ENCODE measurements at regions not wholly inside any gene's neighbourhood (a gene's known extent, or its start where the extent isn't known, plus 50 kb on each side); places are given as distances from the start of the nearest gene placed in this dataset.
A peak's percentile ranks its signal among the peaks of the same experiment; 100 is the strongest.

DNA sequence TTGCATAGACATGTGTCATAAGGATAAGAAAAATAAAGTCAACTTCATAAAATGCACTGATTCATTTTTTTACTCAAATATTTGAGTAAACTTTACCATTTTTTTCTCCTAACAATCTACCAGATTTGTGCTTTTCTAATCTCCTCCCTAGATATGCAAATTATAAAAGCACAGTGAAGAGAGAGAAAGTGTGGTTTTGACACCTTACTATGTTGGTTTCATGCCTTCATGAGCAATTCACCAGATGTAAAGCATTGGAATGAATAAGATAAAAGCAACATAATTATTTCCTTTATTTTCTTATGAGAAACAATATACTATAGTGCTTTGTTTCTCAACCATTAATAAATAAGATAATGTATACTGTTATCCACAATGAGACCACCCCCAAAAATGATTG, 432.5 kb upstream of the PCDH15 start:
- H3K9me3 ChIP-seq (replicated peaks; ENCODE audit: insufficient read depth, low read length), result no peaks in the 10 kb centered on the region
- H2AFZ ChIP-seq (ENCODE audit: low read length), result peak overlapping the region; percentile 52
- H3K4me1 ChIP-seq (ENCODE audit: low read length), result peaks cover 4% of the 10 kb centered on the region
- H3K4me2 ChIP-seq (ENCODE audit: low read depth, low read length), result peak overlapping the region; percentile 66; the same call in 1 of the 2 replicates
- H3K9me2 ChIP-seq (replicated peaks; ENCODE audit: insufficient read depth, low read length), result no peaks in the 10 kb centered on the region
- no peaks in the 10 kb centered on the region for H3K36me3 ChIP-seq (replicated peaks; ENCODE audit: insufficient read depth, low read length)
- no peaks in the 10 kb centered on the region for H3F3A ChIP-seq (ENCODE audit: insufficient read depth, low read length)
- TF ChIP-seq EZH2phosphoT487 (IDR thresholded peaks at IDR 0.05; ENCODE audit: low read length) (no peak), CTCF (IDR thresholded peaks at IDR 0.05; ENCODE audit: low read length) (no peak), EZH2 (optimal IDR thresholded peaks at IDR 0.05; ENCODE audit: low read depth, low read length) (no peak)
- peak overlapping the region; percentile 72 for H3K4me3 ChIP-seq (ENCODE audit: low read length)
- no peaks in the 10 kb centered on the region for H3K27me3 ChIP-seq (replicated peaks; ENCODE audit: insufficient read depth, low read length)
- peak; percentile 73 for DNase-seq
- H3K27ac ChIP-seq (ENCODE audit: low read length), result no peak overlapping the region
- H4K20me1 ChIP-seq (ENCODE audit: insufficient read depth, low read length), result no peaks in the 10 kb centered on the region
- H3K9ac ChIP-seq (ENCODE audit: low read length), result peak overlapping the region; percentile 23; the same call in 1 of the 2 replicates
- no peaks in the 10 kb centered on the region for H3K79me2 ChIP-seq (ENCODE audit: low read length)

DNA sequence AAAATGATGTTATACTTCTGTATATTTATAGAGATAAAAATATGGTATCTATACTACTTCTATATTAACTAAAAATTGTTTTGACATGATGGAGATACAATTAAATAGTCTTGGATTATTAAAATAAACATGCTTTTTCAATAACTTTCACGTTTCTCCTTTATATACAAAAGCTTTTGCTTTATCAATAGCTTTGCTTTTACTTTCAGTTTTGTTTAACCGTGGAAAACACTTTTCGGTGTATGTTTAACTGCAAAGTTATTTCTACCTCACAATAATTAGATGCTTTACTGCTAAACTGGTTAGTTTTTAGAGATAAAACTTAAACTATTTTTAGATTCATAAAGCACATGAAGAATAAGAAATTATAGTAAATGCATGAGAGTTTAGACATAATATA, 432.1 kb upstream of the PCDH15 start:
- H4K20me1 ChIP-seq (ENCODE audit: insufficient read depth, low read length), result no peaks in the 10 kb centered on the region
- peak overlapping the region; percentile 23; the same call in 1 of the 2 replicates for H3K9ac ChIP-seq (ENCODE audit: low read length)
- H3K27me3 ChIP-seq (replicated peaks; ENCODE audit: insufficient read depth, low read length), result no peaks in the 10 kb centered on the region
- peak overlapping the region; percentile 52 for H2AFZ ChIP-seq (ENCODE audit: low read length)
- no peaks in the 10 kb centered on the region for H3K79me2 ChIP-seq (ENCODE audit: low read length)
- H3F3A ChIP-seq (ENCODE audit: insufficient read depth, low read length), result no peaks in the 10 kb centered on the region
- no peaks in the 10 kb centered on the region for H3K9me3 ChIP-seq (replicated peaks; ENCODE audit: insufficient read depth, low read length)
- peak overlapping the region; percentile 66; the same call in 1 of the 2 replicates for H3K4me2 ChIP-seq (ENCODE audit: low read depth, low read length)
- H3K27ac ChIP-seq (ENCODE audit: low read length), result no peak overlapping the region
- DNase-seq, result peak; percentile 30
- peak overlapping the region; percentile 72 for H3K4me3 ChIP-seq (ENCODE audit: low read length)
- no peaks in the 10 kb centered on the region for H3K36me3 ChIP-seq (replicated peaks; ENCODE audit: insufficient read depth, low read length)
- H3K9me2 ChIP-seq (replicated peaks; ENCODE audit: insufficient read depth, low read length), result no peaks in the 10 kb centered on the region
- H3K4me1 ChIP-seq (ENCODE audit: low read length), result peaks cover 4% of the 10 kb centered on the region
- no peak for TF ChIP-seq EZH2 (optimal IDR thresholded peaks at IDR 0.05; ENCODE audit: low read depth, low read length)
- TF ChIP-seq EZH2phosphoT487 (IDR thresholded peaks at IDR 0.05; ENCODE audit: low read length), result no peak
- no peak for TF ChIP-seq CTCF (IDR thresholded peaks at IDR 0.05; ENCODE audit: low read length)

GRCh38 chr10:55232553-55232952, 431.5 kb upstream of the PCDH15 start:
- Histone ChIP-seq H3K79me2 (ENCODE audit: low read length) (no peaks in the 10 kb centered on the region), H3K36me3 (replicated peaks; ENCODE audit: insufficient read depth, low read length) (no peaks in the 10 kb centered on the region), H3K9ac (ENCODE audit: low read length) (no peak overlapping the region; the same call in 1 of the 2 replicates), H2AFZ (ENCODE audit: low read length) (peak overlapping the region; percentile 52), H3F3A (ENCODE audit: insufficient read depth, low read length) (no peaks in the 10 kb centered on the region), H4K20me1 (ENCODE audit: insufficient read depth, low read length) (no peaks in the 10 kb centered on the region), H3K27ac (ENCODE audit: low read length) (no peak overlapping the region), H3K27me3 (replicated peaks; ENCODE audit: insufficient read depth, low read length) (no peaks in the 10 kb centered on the region), H3K4me3 (ENCODE audit: low read length) (peak overlapping the region; percentile 72), H3K9me3 (replicated peaks; ENCODE audit: insufficient read depth, low read length) (no peaks in the 10 kb centered on the region), H3K4me2 (ENCODE audit: low read depth, low read length) (peak overlapping the region; percentile 66), H3K4me1 (ENCODE audit: low read length) (peaks cover 4% of the 10 kb centered on the region), H3K9me2 (replicated peaks; ENCODE audit: insufficient read depth, low read length) (no peaks in the 10 kb centered on the region)
- no peak for DNase-seq
- TF ChIP-seq EZH2phosphoT487 (IDR thresholded peaks at IDR 0.05; ENCODE audit: low read length) (no peak), EZH2 (optimal IDR thresholded peaks at IDR 0.05; ENCODE audit: low read depth, low read length) (no peak), CTCF (IDR thresholded peaks at IDR 0.05; ENCODE audit: low read length) (no peak)
